ENCODE measurements at regions not wholly inside any gene's neighbourhood (a gene's known extent, or its start where the extent isn't known, plus 50 kb on each side); places are given as distances from the start of the nearest gene placed in this dataset.

GRCh38 chr2:111249806-111250205, 129.1 kb downstream of the BCL2L11 start:
- no peak for TF ChIP-seq CTCF (conservative IDR thresholded peaks at IDR 0.05 in 1 of 2, IDR thresholded peaks at IDR 0.05 in 1 of 2; ENCODE audit: extremely low read depth in 1 of 2, insufficient read depth in 1 of 2, low read depth in 1 of 2, low read length in 2 of 2)
- no peak for TF ChIP-seq EZH2 (IDR thresholded peaks at IDR 0.05; ENCODE audit: borderline replicate concordance, low read length)

Data from mammary epithelial cell (primary cell).